ENCODE measurements at regions not wholly inside any gene's neighbourhood (a gene's known extent, or its start where the extent isn't known, plus 50 kb on each side); places are given as distances from the start of the nearest gene placed in this dataset.
"Not testable (repeated sequence)": the region's sequence is repeated elsewhere in the genome, so short reads cannot be mapped to it uniquely, and the experiment has no call there.

DNA sequence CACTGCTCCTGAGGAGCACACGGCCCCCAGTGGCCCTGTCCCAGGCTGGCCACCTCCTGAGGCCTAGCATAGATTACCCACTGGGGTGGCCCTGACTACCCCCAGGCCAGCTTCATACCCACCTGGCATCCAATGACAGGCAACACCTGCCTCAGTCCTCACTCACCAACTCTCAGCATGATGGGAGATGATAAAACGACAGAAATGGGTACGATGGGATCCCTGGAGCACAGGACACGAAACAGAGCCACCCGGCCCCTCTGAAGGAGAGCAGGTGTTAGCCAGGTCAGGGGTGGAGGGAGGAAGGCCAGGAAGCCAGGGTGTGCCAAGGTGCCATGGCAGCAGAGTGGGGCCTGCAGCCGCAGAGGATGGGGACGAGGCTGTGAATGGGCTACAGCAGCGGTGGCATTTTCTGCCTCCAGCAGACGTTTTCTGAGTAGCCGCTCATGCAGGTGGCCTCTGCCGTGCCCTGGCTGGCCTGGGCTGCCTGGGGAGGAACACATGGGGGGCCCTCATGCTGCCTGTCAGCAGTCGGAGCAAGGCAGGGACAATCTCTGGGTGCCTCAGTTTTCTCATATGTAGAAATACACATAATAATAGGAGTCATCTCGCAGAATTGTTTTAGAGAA lies 50.2 kb upstream of the FGF3 start:
- DNase-seq, result no peak

DNA sequence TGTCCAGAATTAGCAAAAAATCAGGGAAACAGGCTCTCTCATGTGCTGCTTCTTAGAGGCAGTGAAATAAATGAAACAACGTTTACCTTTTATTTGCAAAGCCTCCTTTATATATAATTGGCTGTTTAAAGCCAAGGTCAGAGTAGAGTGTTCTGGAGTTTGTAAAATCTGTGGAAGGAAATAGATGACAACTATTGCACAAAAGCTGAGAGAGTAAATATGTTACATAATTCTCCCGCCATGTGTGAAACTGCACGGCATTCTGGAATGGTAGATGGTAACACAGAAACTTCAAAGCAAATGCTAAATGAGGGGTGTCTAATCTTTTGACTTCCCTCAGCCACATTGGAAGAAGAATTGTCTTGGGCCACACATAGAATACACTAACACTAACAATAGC lies 51.5 kb upstream of the FGF3 start:
- no peak for DNase-seq

DNA sequence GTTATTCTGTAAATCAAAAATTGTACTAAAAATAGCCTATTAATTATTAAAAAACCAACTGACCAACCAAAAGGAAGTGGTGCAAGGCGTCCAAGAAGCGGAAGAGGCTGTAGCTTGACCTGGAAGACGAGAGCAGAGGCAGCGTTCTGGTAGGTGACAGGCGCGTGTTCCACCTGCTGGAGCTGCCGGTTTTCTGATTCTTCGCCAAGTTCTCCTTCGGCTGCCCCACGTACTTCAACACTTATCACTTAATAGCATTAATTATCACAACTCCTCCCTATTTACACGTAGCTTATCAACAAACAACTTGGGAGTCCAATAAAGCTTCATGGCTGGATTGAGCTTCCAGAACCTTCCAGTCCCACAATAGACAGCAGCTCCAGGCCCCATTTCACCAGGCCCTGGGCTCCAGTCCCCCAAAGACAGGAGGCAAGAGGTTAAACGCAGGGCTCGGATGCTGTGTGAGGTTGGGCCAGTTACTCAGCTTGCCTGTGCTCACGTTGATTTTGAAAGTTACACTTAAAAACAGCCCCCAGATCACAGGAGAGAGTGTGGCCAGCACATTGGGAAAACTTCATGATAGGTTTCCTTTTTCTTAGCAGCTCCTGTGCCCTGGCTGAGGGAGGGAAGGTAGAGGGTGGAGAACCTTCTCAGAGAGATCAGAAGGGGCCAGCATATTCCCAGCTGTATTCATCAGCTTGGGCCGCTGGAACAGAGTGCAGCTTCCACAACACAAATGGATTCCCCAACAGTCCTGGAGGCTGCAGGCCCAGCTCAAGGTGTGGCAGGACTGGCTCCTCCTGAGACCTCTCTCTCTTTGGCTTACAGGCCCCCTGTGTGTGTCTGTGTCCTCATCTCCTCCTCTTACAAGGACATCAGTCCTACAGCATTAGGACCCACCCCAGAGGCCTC lies 54.2 kb upstream of the FGF3 start:
- DNase-seq, result no peak

DNA sequence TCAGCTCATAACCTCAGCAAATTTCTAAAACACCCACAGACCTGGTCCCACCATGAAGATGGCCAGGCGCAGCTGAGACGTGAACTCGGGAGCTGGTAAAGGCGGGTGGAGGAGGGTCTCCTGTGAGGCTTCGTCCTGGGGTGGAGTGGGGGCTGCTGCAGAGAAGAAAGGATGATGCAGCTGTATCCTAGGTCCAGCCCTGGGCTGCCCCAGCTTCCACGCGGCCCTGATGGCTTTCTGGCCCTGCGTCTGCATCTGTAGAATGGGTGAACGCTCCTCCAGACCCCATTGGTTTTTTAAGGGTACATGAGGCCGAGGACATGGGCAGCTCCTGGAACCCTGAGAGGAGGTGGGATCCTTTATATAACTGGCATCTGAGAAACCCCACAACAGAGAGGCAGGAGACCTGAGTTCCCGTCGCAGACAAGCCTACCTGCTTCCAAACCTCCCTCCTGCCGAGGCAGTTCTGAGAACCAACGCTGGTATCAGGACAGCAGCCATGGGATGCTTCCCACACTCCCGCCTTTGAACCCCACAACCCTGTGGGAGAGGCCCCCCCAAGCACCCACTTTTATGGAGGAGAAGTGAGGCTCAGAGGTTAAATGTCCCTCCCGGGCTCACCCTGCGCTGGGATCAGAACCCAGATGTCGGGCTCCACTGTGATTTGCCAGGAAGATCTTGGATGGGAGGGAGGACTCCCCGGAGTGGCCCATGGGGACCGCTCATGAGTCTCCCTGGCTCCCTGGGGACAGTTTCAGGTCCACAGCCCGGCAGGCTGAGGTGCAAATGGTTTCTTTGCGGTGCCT lies 55.2 kb upstream of the FGF3 start:
- DNase-seq, result no peak

DNA sequence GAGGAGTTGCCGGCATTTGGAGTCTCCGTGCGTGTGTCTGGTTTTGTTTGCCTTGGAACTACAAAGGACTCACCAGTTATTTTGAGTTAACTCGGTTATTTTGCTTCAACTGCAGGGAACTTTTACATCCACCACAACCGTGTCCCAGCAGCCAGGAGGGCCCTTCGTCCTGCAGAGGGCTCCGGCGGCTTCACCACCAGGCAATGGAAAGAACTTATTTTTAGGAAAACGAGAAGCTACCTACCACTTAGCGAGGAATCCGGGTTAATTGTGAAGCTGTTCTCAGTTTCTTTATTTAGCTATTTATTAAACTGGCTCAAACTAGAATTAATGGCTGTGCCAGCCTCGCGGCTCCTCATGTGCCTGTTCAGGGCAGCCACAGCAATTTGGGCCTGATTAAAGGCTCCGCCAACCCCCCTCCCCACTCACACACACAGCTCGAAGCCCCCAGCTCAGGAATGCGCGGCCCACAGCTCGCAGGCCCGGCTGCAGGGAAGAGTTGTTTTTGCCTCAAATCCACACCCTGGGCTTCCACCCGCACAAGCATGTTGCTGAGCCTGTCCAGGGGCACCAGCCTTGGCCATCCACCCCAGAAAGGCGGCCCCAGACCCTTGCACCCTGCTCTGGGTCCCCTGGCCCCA lies 55.9 kb upstream of the FGF3 start:
- no peak for DNase-seq

DNA sequence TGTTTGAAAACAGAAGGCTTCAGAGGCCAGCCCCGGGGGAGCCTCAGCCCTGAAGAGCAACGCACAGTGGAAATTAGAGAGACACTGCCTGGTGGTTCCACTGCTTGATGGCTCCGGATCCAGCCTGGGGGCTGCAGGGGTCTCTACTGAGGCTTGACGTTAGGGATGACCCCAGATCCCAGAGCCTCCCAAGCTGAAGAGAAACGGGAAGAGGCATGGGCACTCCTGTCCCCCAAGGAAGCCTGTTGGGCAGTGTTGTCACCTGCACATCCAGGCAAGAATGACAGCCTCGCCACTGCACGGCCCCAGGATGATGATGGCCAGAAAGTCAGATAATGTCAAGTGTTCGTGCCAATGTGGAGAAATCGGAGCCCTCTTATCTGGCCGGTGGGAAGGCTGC lies 56.8 kb upstream of the FGF3 start:
- DNase-seq, result no peak

DNA sequence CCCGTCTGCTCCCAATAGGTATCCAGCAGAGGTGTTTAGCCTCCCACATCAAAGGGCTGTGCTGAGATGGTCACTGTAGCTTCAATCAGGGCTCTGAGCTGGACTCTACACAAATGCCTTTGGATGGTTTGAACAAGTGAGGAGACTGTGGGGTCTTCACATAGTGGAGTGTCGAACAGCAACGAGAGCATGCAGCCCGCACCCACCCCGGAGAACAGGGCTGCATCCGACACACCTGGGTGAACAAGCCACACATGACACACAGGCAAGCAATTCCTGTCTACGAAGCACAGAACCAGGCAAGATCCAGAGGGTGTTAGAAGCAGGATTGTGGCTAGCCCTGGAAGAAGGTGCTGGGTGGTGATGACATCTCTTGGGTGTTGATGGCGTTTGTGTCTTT lies 58.0 kb upstream of the FGF3 start:
- DNase-seq, result no peak

DNA sequence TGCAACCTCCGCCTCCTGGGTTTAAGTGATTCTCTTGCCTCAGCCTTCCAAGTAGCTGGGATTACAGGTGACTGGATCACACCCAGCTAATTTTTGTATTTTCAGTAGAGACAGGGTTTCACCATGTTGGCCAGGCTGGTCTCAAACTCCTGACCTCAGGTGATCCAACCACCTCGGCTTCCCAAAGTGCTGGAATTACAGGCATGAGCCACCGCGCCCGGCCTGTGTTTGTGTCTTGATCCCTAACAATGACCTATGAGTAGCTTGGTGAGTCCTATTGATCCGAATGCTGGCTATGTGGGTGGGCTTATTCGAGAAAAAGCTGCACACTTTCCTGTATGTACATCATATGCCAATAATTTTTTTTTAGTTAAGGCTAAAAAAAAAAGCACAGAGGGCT lies 58.5 kb upstream of the FGF3 start:
- not testable (repeated sequence) for DNase-seq

DNA sequence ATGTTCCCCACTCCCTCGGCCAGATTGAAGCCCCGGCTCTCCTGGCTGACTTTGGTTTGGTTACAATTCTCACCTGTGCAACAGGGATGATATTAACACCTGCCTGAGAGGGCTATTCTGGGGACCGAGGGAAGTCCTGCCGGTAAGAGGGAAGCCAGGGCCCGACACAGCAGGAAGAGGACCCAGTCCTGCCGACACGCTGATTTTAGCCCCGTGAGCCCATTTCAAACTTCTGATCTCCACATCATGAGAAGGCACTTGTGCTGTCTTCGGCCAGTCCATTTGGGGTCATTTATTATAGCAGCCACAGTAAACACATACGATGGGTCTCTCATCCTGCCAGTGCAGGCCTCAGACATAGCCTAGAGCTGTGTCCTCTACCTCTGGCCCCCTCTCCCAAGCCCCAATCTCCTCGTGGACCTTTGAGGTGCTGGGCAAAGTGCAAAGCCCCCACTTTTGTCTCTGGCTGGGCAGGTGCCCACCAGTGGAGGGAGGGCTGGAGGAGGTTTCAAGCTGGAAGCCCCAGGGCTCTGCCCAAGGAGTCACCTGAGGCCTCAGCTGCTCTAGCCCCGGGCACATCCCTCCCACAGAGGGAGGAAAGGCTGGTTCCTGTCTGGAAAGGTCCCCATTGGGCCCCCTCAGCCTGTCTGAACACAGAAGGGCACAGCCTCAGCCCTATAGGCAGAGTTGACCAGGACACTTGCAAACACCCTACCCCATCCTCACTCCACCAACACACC lies 59.1 kb upstream of the FGF3 start:
- DNase-seq, result no peak

DNA sequence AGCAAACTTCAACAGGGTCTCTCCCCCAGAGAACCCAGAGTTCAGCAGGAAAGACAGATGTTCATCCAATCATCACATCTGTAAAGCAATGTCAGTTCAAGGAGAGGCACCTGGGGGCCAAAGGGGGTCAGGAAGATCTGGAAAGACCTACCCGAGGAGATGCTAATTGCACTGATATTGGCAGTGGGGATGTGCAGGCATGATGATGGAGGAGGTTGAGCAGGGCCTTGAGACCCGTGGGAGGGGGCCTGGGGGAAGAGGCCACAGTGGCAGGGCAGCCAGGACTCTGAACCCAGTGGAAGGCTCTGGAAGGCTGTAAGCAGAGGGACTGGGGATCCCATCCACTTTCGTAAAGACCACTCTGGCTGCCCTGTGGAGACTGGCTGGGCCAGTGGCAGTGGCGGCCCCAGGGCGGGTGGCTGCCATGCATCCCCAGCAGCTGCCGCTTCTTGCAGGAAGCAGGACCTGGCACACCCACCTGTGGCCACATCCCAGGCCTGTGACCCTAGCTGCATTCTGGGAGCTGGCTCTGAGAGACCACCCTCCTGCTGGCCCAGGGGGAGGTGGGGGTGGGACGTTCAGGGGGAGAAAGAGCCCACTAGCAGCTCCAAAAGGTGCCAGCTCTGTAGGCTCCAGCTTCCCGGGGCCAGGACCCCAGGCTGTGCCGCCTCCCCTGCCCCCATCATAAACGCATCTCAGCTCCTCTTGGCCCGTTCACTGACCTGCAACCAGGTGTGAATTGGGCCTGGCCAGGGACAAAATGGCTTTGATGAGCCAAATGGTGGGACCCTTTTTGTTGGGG lies 59.9 kb upstream of the FGF3 start:
- DNase-seq, result no peak

DNA sequence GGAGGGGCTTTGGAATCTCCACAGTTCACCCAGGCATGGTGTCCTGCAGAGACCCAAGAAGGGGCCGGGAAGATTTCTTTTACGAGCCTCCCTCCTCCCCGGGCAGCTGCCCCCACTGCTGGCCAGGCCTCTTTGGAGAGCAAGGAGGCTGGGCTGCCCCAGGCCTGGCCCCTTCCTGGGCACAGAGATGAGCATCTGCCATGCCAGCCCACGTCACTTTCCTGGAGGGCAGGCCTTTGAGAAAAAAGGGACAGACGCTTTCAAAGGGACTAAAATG lies 60.5 kb upstream of the FGF3 start:
- DNase-seq, result no peak

DNA sequence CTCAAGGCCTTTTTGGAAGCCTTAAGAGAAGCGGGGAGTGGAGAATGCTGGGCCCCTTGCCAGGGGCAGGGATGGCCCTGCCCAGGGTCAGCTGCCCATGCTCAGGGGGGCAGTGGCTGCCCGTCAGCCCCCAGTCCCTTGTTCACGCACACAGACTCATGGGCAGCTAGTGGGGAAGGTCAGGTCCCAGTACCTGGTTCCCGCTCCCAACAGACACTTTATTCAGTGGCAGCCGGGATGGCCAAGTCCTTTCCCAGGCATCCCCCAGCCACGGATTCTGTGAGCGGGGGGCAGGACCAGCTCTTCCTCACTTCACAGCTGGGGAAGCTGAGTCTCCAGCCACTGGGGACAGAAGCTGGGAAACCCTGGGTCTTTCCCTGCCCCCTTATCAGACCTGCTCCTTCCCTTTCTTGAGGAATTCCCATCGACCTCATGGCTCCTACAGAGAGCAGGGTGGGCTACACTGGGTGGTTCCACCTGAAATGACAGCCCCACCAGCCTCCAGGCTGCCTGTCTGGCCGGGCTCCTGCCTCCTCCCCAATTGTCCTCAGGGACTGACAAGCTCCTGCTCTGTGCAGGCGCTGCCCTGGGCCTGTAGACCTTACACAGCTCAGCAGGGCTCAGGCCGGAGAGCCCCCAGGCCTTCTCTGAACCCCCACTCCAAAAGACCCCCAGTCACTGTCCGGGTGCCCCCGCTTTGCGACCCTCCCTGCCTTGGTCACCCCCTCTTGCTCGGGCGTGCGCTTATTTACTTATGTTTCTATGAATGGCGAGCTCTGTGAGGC lies 61.0 kb upstream of the FGF3 start:
- DNase-seq, result no peak

DNA sequence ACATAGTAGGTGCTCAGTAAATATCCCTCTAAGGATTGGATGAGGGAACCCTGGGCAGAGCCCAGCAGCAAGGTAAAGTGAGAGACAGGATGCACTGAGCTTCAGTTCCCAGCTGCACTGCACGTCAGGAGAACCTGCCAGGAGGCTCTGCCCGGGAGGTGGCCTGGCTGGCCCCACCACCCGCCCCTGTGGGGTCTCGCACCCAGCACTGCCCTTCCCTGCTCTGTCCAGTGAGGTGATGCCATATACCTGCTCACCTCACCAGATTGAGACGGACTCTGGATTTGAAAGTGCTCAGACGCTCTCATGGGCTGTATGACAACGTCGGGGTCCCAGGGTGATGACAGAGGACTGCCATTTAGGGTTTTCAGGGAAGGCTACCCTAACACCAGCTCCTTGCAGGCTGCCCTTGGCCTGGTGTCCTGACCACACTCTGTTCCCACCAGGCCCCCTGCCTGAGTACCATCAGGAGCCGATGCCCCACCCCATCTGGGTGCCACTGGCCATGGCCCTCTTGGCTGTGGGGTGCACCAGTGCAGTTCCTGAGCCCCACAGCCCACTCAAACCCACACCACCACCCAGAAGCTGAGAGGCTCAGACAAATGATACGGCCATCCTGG lies 61.7 kb upstream of the FGF3 start:
- DNase-seq, result no peak

DNA sequence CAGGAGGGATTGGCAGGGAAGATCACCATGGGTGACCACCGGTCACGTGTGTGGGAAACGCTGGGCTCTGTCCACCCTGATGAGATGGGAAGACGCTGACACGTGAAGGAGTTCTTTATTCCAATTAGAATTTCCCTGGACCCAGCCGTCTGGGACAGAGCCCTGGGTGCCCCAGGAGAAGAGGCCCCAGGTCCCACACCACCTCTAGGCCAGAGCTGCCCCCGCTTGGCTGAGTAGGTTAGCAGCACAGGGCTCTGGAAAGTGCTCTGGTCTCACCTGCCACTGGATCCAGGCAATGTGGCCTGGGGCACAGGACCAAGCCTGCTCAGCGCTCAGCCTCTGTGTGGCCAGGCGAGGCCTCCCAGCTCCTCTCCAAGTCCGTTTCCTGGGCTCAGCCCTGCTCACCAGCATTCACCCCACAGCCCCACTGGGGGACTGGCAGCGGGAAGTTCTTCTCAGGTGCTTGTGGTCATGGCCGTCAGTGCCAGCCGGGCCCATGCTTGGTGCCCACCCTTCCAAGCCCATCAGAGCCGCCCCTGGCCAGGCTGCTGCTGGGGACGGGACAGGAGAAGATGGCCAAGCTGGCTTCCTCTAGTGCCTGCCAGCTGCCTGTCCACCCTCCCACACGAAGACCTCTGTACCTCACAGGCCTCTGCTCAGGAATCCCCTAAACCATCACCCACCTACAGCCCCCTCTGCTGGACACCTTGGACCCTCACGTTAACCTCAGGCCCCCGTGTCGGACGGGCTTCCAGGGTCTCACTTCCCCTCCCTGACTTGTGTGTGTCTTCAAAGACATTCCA lies 62.5 kb upstream of the FGF3 start:
- no peak for DNase-seq

DNA sequence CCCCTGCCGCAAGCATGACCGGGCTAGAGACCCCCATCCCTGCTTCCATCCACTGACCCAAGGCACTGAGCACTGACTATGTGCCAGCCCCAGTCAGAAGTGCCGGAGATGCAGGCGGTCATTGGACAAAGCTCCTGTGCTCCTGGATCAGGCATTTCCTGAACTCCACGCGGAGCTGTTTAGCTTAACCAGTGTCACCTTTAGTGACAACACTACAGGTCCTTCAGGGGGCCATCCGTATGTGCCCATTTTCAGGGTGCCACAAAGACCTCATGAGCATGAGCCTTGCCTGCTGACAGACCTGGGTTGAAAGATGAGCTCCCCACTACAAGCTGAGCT lies 63.0 kb upstream of the FGF3 start:
- DNase-seq, result no peak

DNA sequence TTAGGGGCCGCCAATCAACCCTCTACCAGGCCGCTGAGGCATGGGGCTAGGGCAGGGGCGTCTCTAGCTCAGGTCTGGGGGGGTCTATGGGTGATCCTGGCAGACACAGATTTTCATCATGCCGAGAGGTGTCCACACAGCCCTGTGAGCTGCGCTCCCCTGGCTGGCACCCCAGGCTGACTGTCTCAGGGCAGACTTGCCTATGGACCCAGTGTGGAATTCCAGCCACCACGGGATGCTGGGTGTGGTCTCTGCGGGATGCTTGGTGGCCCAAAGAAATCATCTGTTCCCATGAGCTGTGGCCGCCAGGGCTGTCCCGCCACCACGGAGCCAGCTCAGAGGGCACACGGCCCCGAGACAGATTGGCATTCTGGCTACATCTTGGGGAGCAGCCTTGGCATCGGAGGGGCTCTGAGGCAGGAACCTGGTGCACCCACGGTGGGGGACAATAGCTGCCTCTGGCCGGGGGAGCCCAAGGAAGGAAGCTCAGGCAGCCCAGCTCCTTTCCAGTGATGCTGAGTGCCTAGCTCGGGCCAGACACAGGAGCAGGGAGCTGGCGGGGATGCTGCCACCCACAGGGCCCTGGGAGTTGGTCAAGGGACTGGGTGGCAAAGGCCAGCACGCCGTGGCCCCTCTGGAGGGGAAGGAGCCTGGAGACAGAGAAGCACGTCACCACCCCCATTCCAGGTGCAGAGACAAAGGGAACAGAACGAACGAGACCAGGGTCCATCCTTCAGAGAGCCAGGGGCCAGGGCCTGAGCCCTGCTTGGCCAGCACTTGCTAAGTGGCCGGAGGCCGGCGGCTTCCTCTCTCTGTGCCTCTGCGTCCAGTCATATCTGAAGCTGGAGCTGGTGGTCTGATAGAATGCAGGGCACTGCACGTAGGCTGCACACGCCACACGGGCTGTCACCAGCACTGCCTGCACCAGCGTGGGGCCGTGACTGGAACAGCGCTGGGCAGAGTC lies 64.4 kb upstream of the FGF3 start:
- DNase-seq, result no peak

DNA sequence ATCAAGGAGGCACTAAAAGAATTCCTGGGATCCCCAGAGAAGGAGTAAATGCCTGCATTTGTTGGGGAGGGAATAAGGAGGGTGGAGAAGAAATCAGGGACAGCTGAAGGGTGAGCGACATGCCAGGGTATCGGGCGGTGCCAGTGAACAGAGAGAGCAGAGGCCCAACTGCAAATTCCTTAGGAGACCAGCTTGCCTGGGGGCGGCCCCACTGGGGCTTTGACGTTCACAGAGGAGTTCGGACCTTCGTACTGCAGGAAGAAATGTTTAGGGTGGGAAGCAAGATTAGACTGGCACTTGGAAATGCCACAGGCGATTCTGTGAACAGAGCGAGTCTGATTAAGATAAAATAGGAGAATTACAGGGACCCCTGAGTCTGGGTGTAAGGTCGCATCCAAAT lies 65.1 kb upstream of the FGF3 start:
- no peak for DNase-seq

DNA sequence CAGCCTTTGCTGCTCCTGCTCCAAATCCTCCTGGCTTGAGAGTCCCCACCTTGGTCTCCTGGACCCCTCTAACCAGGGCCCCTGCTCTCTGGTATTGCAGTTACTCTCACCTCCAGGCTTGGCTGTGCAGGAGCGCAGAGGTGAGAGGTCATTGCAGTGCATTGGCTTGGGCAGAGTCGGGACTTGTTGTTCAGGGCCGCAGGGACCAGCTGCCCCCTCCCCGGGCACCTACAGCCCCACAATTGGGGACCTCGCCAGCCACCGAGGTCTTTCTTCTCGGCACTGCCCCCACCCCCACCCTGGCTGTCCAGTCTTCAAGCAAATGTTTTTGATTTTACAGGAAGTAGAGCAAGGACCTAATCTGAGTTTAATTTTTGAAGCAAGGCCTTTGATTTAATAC lies 65.5 kb upstream of the FGF3 start:
- DNase-seq, result no peak

DNA sequence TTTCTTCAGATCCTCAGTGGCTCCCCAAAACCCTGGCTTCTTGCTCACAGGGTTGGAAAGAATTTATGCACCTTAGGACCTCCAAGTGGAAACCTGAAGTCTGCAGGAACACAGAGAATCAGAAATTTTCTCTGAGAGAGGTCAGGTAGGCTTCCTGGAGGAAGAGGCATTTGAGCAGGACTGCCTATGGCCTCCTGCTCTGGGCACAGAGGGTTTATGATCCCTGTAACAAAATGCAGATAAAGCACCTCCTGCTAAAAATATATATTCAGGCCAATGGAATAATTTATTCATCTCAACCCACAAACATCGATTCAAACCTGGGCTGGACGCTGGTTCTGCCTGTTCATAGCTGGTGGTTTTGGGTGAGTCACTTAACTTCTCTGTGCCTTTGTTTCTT lies 68.1 kb upstream of the FGF3 start:
- DNase-seq, result no peak
